Adrenal gland (tissue), 5 donors: ENCODE measurements at regions not wholly inside any gene's neighbourhood (a gene's known extent, or its start where the extent isn't known, plus 50 kb on each side); places are given as distances from the start of the nearest gene placed in this dataset.

ENCODE experiments used
- CTCF ChIP-seq, 6 experiments: fragments of 450-650 bp in 4 of 6; fragments of 200-600 bp in 2 of 6; sonication (generic) in 1 of 6; IDR thresholded peaks; 1 replicate in 5 of 6; 2 replicates in 1 of 6; pipeline versions ENCODE4 v1.5.1 to v1.8.0; 2016 to 2021; ENCODE audit warnings: antibody characterized with exemption in 6 of 6, mild to moderate bottlenecking in 2 of 6, moderate library complexity in 1 of 6
- POLR2A ChIP-seq, 2 donors: fragments of 450-650 bp; IDR thresholded peaks; one replicate each; pipeline ENCODE4 v1.6.1; 2017; ENCODE audit warnings: antibody characterized with exemption in 2 of 2, mild to moderate bottlenecking in 2 of 2, moderate library complexity in 1 of 2
- donor health status: DM: no; HTN: no; CAD: no.

GRCh38 chr16:17963185-17963836 is 373.2 kb downstream of the NPIPA8 start:
- TF ChIP-seq CTCF (IDR thresholded peaks at IDR 0.05) = no peak
- TF ChIP-seq POLR2A (IDR thresholded peaks at IDR 0.05) = no peak
